ENCODE measurements at regions not wholly inside any gene's neighbourhood (a gene's known extent, or its start where the extent isn't known, plus 50 kb on each side); places are given as distances from the start of the nearest gene placed in this dataset.

DNA sequence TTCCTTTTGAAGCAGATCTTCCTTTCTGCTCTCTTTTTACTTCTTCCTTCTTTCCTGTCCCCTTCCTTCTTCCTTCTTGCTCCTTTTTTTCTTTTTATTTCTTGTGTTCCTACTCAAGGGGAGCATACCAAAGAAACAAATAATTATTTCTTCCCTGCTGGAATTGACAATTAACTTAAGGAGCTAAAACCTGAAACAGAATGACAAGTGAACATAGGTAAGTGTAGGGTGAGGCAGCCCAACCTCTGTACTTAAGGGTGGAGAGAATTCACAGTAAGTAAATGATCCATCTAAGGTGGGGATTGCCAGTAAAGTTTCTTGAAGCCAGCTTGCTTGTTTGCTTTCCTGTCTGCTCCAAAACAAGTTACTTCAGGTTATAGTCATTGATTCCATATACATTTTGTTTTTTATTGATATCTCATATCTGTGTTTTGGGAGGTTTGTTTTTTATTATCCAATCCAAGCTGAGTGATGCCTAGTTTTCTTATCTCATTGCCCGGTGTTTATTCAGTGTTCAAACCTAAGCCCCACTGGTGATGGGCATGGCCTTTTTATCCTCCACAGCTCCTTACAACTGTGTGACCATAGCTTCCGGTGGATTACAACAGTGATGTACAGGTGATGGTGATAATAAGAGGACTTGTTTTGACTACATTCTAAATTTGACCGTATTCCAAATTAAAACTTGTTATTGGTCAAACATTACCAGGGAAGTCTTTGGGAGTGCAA is 133.2 kb upstream of the IVNS1ABP start:
- no peak for DNase-seq (ENCODE audit: low read depth)

DNA sequence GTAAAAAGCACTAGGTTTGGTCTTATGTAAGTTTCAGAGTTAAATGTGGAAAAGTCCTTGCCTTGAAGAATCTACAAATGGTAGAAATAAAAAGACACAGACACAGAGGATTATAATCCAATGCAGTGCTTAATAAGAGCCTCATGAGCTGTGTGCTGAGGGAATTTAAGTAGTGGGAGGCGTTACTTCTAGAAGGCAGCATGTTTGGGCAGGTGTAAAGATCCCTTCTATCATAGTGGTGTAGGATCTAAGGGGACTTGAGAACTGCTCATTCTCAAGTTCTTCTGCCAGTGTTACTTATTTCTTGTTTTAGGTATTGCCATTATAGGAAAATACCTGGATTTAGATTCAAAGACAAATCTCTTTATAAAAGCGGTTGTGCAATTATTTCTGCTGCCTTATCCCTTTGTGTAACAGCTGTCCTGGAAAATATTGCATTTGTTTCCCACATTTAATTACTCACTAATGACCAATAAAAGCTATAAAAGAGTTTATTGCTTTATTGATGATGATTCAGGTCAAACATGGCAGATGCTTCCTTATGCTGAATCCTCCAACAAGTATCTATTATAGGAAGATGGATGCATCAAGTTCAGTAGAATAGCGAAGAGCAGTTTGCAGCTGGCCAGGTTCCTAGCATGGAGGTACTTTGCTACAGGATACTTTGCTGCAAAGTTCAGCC is 132.5 kb upstream of the IVNS1ABP start:
- no peak overlapping the region for H3K4me3 ChIP-seq (ENCODE audit: low read depth, low read length)
- TF ChIP-seq, protein P1, sequence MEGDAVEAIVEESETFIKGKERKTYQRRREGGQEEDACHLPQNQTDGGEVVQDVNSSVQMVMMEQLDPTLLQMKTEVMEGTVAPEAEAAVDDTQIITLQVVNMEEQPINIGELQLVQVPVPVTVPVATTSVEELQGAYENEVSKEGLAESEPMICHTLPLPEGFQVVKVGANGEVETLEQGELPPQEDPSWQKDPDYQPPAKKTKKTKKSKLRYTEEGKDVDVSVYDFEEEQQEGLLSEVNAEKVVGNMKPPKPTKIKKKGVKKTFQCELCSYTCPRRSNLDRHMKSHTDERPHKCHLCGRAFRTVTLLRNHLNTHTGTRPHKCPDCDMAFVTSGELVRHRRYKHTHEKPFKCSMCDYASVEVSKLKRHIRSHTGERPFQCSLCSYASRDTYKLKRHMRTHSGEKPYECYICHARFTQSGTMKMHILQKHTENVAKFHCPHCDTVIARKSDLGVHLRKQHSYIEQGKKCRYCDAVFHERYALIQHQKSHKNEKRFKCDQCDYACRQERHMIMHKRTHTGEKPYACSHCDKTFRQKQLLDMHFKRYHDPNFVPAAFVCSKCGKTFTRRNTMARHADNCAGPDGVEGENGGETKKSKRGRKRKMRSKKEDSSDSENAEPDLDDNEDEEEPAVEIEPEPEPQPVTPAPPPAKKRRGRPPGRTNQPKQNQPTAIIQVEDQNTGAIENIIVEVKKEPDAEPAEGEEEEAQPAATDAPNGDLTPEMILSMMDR (IDR thresholded peaks at IDR 0.05; ENCODE audit: insufficient read depth, low read depth, low read length) = no peak
- DNase-seq (ENCODE audit: low read depth) = no peak

More for the DNA sequence above, 133.2 kb upstream of the IVNS1ABP start:
- TF ChIP-seq, protein P1 (IDR thresholded peaks at IDR 0.05; ENCODE audit: insufficient read depth, low read depth, low read length) = no peak
- no peak overlapping the region for H3K4me3 ChIP-seq (ENCODE audit: low read depth, low read length)

DNA sequence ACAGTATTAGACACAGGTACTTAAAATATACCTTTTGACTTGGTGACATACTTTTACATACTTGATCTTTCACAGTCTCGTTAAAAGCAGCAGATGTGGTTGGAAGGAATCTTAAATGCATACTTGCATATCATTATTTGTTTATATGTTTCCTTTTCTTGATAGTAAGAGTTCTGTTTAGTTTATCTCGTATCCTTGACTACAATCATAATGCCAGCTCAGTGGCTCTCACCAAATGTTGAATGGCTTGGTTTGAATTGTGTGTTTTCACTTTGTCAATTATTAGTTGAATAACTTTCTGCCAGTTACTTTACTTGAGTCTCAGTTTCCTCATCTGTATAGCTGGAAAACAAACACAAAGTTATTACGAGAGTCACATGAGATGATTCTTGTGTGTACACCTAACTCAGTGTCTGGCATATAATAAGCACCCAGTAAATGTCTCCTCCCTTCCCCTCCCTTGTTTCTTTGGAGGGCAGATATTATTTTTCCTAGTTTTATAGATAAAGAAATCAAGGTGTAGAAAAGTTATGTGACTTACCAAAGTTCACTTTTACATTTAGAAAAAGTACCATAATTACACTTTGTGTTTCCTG is 131.6 kb upstream of the IVNS1ABP start:
- TF ChIP-seq, protein P1 (IDR thresholded peaks at IDR 0.05; ENCODE audit: insufficient read depth, low read depth, low read length) = no peak
- DNase-seq (ENCODE audit: low read depth) = peak; percentile 7
- H3K4me3 ChIP-seq (ENCODE audit: low read depth, low read length) = no peak overlapping the region

DNA sequence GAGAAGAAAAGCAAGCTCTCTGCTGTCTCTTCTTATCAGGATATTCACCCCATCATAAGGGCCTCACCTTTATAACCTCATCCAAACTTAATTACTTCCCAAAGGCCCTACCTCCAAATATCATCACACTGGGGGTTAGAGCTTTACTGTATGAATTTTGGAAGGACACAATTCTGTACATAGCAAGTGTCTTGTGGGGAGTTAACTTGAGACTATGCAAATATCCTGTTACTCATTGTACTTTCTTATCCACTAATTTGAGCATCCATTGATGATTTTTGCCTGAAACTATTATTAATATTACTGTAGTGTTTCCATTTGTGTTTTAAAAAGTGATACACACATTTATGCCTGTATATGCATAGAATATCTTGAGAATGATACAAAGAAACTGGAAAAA is 129.1 kb upstream of the IVNS1ABP start:
- no peak overlapping the region for H3K4me3 ChIP-seq (ENCODE audit: low read depth, low read length)
- no peak for DNase-seq (ENCODE audit: low read depth)
- TF ChIP-seq, protein P1 (IDR thresholded peaks at IDR 0.05; ENCODE audit: insufficient read depth, low read depth, low read length) = no peak

DNA sequence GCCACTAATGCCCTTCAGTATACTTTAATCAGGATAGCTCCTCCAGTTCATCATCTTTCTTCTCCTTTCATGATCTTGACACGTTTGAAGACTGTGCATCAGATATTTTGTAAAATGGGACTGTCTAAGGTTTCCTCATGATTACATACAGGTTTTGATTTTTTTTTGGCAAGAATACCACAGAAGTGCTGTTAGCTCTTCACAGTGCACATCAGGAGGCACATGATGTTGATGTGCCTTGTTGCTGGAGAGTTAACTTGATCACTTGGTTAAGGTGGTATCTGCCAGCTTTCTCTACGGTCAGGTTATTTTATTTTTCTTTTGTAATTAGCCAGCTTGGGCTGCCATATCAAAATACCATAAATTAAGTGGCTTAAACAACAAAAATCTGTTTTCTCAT is 128.6 kb upstream of the IVNS1ABP start:
- H3K4me3 ChIP-seq (ENCODE audit: low read depth, low read length) = no peak overlapping the region
- DNase-seq (ENCODE audit: low read depth) = no peak
- TF ChIP-seq, protein P1 (IDR thresholded peaks at IDR 0.05; ENCODE audit: insufficient read depth, low read depth, low read length) = no peak

DNA sequence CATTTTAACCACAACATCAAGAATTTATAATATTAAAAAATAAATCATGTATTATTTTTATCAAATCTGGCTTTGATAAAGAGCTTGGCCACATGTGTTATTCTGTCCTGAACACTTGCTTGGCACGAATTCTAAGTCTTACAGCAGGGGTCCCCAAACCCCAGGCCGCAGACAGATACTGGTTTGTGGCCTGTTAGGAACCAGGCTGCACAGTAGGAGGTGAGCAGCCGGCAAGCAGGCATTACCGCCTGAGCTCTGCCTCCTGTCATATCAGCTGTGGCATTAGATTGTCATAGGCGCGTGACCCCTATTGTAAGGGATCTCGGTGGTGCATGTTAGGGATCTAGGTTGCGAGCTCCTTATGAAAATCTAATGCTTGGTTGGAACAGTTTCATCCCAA is 127.6 kb upstream of the IVNS1ABP start:
- DNase-seq (ENCODE audit: low read depth) = no peak
- no peak overlapping the region for H3K4me3 ChIP-seq (ENCODE audit: low read depth, low read length)
- TF ChIP-seq, protein P1 (IDR thresholded peaks at IDR 0.05; ENCODE audit: insufficient read depth, low read depth, low read length) = no peak
